MM.1S (cell line): ENCODE measurements at regions not wholly inside any gene's neighbourhood (a gene's known extent, or its start where the extent isn't known, plus 50 kb on each side); places are given as distances from the start of the nearest gene placed in this dataset.

ENCODE experiments used
- DNase-seq: peaks from one replicate; pipeline ENCODE4 v3.0.0-alpha.2; 2015
- H2AFZ ChIP-seq: fragments of 300-600 bp; sonication (generic); 2 replicates; pipeline ENCODE4 v1.6.0; 2016; ENCODE audit warnings: antibody characterized with exemption, low read length
- H3F3A ChIP-seq: fragments of 300-600 bp; sonication (generic); 2 replicates; pipeline ENCODE4 v1.6.1; 2016; ENCODE audit warnings: mild to moderate bottlenecking, antibody characterized with exemption, low read length, moderate library complexity, mixed read lengths; ENCODE audit not compliant: insufficient read depth
- H3K27ac ChIP-seq: fragments of 300-600 bp; sonication (generic); 2 replicates; pipeline ENCODE4 v1.5.1; 2016; ENCODE audit warnings: mild to moderate bottlenecking, low read length
- H3K27me3 ChIP-seq: fragments of 300-600 bp; sonication (generic); replicated peaks from 2 replicates; pipeline ENCODE4 v1.6.0; 2016; ENCODE audit warnings: low read length; ENCODE audit not compliant: insufficient read depth
- H3K36me3 ChIP-seq: fragments of 300-600 bp; sonication (generic); replicated peaks from 2 replicates; pipeline ENCODE4 v1.6.1; 2016; ENCODE audit warnings: mild to moderate bottlenecking, low read length, mixed read lengths; ENCODE audit not compliant: insufficient read depth
- H3K4me1 ChIP-seq: fragments of 300-600 bp; sonication (generic); 2 replicates; pipeline ENCODE4 v1.6.1; 2016; ENCODE audit warnings: low read length, mixed read lengths
- H3K4me2 ChIP-seq: fragments of 300-600 bp; sonication (generic); 2 replicates; pipeline ENCODE4 v1.6.0; 2016; ENCODE audit warnings: low read depth, low read length
- H3K4me3 ChIP-seq: fragments of 300-600 bp; sonication (generic); 2 replicates; pipeline ENCODE4 v1.5.1; 2016; ENCODE audit warnings: low read length, mixed read lengths
- H3K79me2 ChIP-seq: fragments of 300-600 bp; sonication (generic); 2 replicates; pipeline ENCODE4 v1.6.1; 2016; ENCODE audit warnings: mixed run types, low read length, mixed read lengths
- H3K9ac ChIP-seq: fragments of 300-600 bp; sonication (generic); 2 replicates; pipeline ENCODE4 v1.6.1; 2016; ENCODE audit warnings: low read length, mixed read lengths
- H3K9me2 ChIP-seq: fragments of 300-600 bp; sonication (generic); replicated peaks from 2 replicates; pipeline ENCODE4 v1.6.1; 2016; ENCODE audit warnings: mild to moderate bottlenecking, low read length, mixed read lengths; ENCODE audit not compliant: insufficient read depth
- H3K9me3 ChIP-seq: fragments of 300-600 bp; sonication (generic); replicated peaks from 2 replicates; pipeline ENCODE4 v1.6.1; 2016; ENCODE audit warnings: mild to moderate bottlenecking, low read length, mixed read lengths; ENCODE audit not compliant: insufficient read depth
- H4K20me1 ChIP-seq: fragments of 300-600 bp; sonication (generic); 2 replicates; pipeline ENCODE4 v1.6.1; 2016; ENCODE audit warnings: mild to moderate bottlenecking, low read length, moderate library complexity, mixed read lengths; ENCODE audit not compliant: insufficient read depth
- CTCF ChIP-seq: fragments of 300-600 bp; sonication (generic); IDR thresholded peaks from 2 replicates; pipeline ENCODE4 v1.5.1; 2016; ENCODE audit warnings: antibody characterized with exemption, low read length, mixed read lengths
- EZH2 ChIP-seq: fragments of 300-600 bp; sonication (generic); optimal IDR thresholded peaks from 2 replicates; pipeline ENCODE3; 2017; ENCODE audit warnings: low read depth, mild to moderate bottlenecking, antibody characterized with exemption, low read length, mixed read lengths
- EZH2phosphoT487 ChIP-seq: fragments of 300-600 bp; sonication (generic); IDR thresholded peaks from 2 replicates; pipeline ENCODE4 v1.6.1; 2018; ENCODE audit warnings: antibody characterized with exemption, low read length

DNA sequence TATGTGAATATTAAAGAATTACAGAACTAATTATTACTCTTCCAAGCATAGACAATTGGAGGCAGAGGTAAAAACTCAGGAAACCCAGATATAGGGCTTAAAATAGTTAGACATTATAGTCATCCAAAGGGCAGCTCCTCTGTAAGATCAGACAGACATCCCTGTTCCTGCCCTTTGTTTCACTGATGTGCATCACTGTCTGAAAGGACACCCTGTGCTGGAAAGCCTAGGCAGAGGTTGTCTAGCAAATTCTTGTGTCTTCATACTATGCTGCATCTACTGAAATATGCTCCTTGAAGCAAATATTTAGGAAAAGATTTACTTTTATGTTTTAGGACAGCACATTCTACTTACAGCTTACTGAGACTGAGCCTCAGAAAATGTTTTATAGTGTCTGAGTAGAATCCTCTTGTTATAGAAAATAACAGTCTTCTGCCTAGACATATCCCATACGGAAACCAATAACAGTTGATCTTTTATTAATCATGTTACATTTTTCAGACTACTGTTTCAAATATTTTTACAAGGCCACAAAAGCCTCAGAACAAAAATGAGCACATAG is 977.3 kb upstream of the CDH2 start:
- TF ChIP-seq CTCF (no peak), EZH2phosphoT487 (no peak), EZH2 (no peak)
- Histone ChIP-seq H3K27me3 (no peaks in the 10 kb centered on the region), H3K9ac (no peak overlapping the region), H4K20me1 (no peaks in the 10 kb centered on the region), H3K9me3 (no peaks in the 10 kb centered on the region), H3F3A (no peaks in the 10 kb centered on the region), H3K4me1 (no peaks in the 10 kb centered on the region), H2AFZ (no peak overlapping the region), H3K4me3 (no peak overlapping the region), H3K79me2 (no peaks in the 10 kb centered on the region), H3K9me2 (no peaks in the 10 kb centered on the region), H3K36me3 (no peaks in the 10 kb centered on the region), H3K27ac (no peak overlapping the region), H3K4me2 (no peak overlapping the region)
- no peak for DNase-seq

- no peaks in the 10 kb centered on the region for H3K9me2 ChIP-seq
- H3K9me3 ChIP-seq, result no peaks in the 10 kb centered on the region
- no peaks in the 10 kb centered on the region for H3K27me3 ChIP-seq
- H3K79me2 ChIP-seq, result no peaks in the 10 kb centered on the region
- H3K9ac ChIP-seq, result no peak overlapping the region
- H3K27ac ChIP-seq, result no peak overlapping the region
- H3K4me2 ChIP-seq, result no peak overlapping the region
- DNase-seq, result no peak
- no peaks in the 10 kb centered on the region for H4K20me1 ChIP-seq
- TF ChIP-seq EZH2phosphoT487 (no peak), EZH2 (no peak), CTCF (no peak)
- no peaks in the 10 kb centered on the region for H3F3A ChIP-seq
- H3K4me3 ChIP-seq, result no peak overlapping the region
- H3K36me3 ChIP-seq, result no peaks in the 10 kb centered on the region
- H3K4me1 ChIP-seq, result no peaks in the 10 kb centered on the region
- H2AFZ ChIP-seq, result no peak overlapping the region
These were observed 976.2 kb upstream of the CDH2 start for GRCh38 chr18:29153091-29153490.

DNA sequence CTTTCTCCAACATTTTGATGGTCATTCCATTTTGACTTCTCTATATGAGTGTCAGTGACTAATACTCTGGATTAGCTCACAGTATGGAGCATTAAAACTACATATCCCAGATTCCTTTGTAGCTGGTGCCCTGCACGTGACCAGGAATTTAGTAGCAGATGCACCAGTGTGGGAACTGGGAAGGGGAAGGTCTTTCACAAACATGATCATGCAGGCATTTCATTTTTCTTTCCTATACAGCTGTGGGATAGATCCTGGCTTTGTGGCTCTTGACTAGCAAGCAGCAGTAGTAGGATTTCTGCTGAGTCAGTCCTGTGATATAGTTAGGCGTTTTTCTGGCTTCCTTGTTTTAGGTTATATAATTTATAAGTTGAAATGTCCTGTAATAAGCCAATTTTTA is 971.0 kb upstream of the CDH2 start:
- Histone ChIP-seq H3K79me2 (no peaks in the 10 kb centered on the region), H3K9me3 (no peaks in the 10 kb centered on the region), H3K4me1 (no peaks in the 10 kb centered on the region), H3K27ac (no peak overlapping the region), H3K36me3 (no peaks in the 10 kb centered on the region), H4K20me1 (no peaks in the 10 kb centered on the region), H3K4me3 (no peak overlapping the region), H3F3A (no peaks in the 10 kb centered on the region), H3K27me3 (no peaks in the 10 kb centered on the region), H2AFZ (no peak overlapping the region), H3K9me2 (no peaks in the 10 kb centered on the region), H3K9ac (no peak overlapping the region), H3K4me2 (no peak overlapping the region)
- no peak for DNase-seq
- no peak for TF ChIP-seq CTCF
- TF ChIP-seq EZH2phosphoT487, result no peak
- TF ChIP-seq EZH2, result no peak
